Loucy (cell line): ENCODE measurements at regions not wholly inside any gene's neighbourhood (a gene's known extent, or its start where the extent isn't known, plus 50 kb on each side); places are given as distances from the start of the nearest gene placed in this dataset.

Experiments
- H2AFZ ChIP-seq: fragments of 200-600 bp; sonication (generic); 2 replicates; pipeline ENCODE4 v1.6.0; 2016; ENCODE audit warnings: antibody characterized with exemption, mild to moderate bottlenecking, low read length, moderate library complexity
- H3F3A ChIP-seq: fragments of 200-600 bp; 2 replicates; pipeline ENCODE4 v1.6.0; 2016; ENCODE audit warnings: antibody characterized with exemption, low read depth, mild to moderate bottlenecking
- H3K27me3 ChIP-seq: fragments of 200-600 bp; sonication (generic); 2 replicates; pipeline ENCODE4 v1.6.1; 2014; ENCODE audit warnings: low read length, mild to moderate bottlenecking; ENCODE audit not compliant: insufficient read depth, poor library complexity, severe bottlenecking
- H3K36me3 ChIP-seq: fragments of 200-600 bp; sonication (generic); 2 replicates; pipeline ENCODE4 v1.6.1; 2016; ENCODE audit warnings: low read length; ENCODE audit not compliant: insufficient read depth
- H3K4me1 ChIP-seq: fragments of 200-600 bp; sonication (generic); 2 replicates; pipeline ENCODE4 v1.5.1; 2014; ENCODE audit warnings: low read length, mild to moderate bottlenecking; ENCODE audit not compliant: insufficient read depth, poor library complexity, severe bottlenecking
- H3K4me2 ChIP-seq: fragments of 200-600 bp; sonication (generic); 2 replicates; pipeline ENCODE4 v1.6.0; 2014; ENCODE audit warnings: antibody characterized with exemption, low read length, low read depth, mild to moderate bottlenecking; ENCODE audit not compliant: poor library complexity, severe bottlenecking
- H3K4me3 ChIP-seq: fragments of 200-600 bp; sonication (generic); 2 replicates; pipeline ENCODE4 v1.5.1; 2014; ENCODE audit warnings: low read length, mild to moderate bottlenecking, mixed read lengths; ENCODE audit not compliant: poor library complexity, severe bottlenecking
- H3K79me2 ChIP-seq: fragments of 200-600 bp; sonication (generic); 2 replicates; pipeline ENCODE4 v1.6.1; 2014; ENCODE audit warnings: low read length; ENCODE audit not compliant: insufficient read depth
- H3K9ac ChIP-seq: fragments of 200-600 bp; sonication (generic); 2 replicates; pipeline ENCODE4 v1.6.0; 2014; ENCODE audit warnings: mild to moderate bottlenecking, low read depth, low read length, moderate library complexity; ENCODE audit not compliant: poor library complexity, severe bottlenecking
- H3K9me2 ChIP-seq: fragments of 200-600 bp; sonication (generic); replicated peaks from 2 replicates; pipeline ENCODE4 v1.6.1; 2016; ENCODE audit warnings: low read depth, low read length, mixed read lengths
- H3K9me3 ChIP-seq: fragments of 200-600 bp; sonication (generic); 2 replicates; pipeline ENCODE4 v1.6.1; 2014; ENCODE audit warnings: mild to moderate bottlenecking, antibody characterized with exemption, low read length, low read depth; ENCODE audit not compliant: insufficient read depth
- H4K20me1 ChIP-seq: fragments of 200-600 bp; sonication (generic); 2 replicates; pipeline ENCODE4 v1.6.0; 2014; ENCODE audit warnings: antibody characterized with exemption, low read length, mild to moderate bottlenecking; ENCODE audit not compliant: insufficient read depth, poor library complexity, severe bottlenecking
- EZH2phosphoT487 ChIP-seq: fragments of 200-600 bp; IDR thresholded peaks from 2 replicates; pipeline ENCODE4 v1.6.1; 2018; ENCODE audit warnings: antibody characterized with exemption, mild to moderate bottlenecking, moderate library complexity, borderline replicate concordance
- TF ChIP-seq, protein P1 (sequence below): fragments of 200-600 bp; sonication (generic); conservative IDR thresholded peaks from 2 replicates; pipeline ENCODE4 v1.5.1; 2014; ENCODE audit warnings: mild to moderate bottlenecking, antibody characterized with exemption, low read length

DNA sequence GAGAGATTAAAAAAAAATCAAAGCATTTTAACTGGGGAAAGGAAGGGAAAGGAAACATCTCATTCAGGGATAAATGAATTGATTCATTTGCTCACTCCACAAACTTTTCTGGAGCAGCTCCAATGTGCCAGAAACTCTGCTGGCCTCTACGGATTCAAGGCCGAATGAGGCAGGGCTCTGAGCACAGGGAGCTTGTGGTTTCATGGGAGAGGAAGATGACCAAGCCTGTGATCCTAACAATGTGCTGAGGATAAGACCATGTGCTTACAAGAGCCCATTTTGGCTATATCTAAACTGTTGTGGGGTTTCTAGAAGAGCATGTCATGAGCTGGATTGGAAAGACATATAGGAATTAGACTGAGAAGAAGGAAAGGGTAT lies 137.5 kb downstream of the ZNF674 start:
- Histone ChIP-seq H2AFZ (no peak overlapping the region), H3K4me2 (no peak overlapping the region), H3K9ac (no peak overlapping the region), H3K4me3 (no peak overlapping the region), H3K9me3 (no peaks in the 10 kb centered on the region), H4K20me1 (no peaks in the 10 kb centered on the region), H3K9me2 (no peaks in the 10 kb centered on the region), H3K36me3 (no peaks in the 10 kb centered on the region), H3K27me3 (no peaks in the 10 kb centered on the region), H3F3A (no peaks in the 10 kb centered on the region), H3K4me1 (peaks cover 6% of the 10 kb centered on the region), H3K79me2 (no peaks in the 10 kb centered on the region)
- TF ChIP-seq EZH2phosphoT487 = no peak
- TF ChIP-seq, protein P1, sequence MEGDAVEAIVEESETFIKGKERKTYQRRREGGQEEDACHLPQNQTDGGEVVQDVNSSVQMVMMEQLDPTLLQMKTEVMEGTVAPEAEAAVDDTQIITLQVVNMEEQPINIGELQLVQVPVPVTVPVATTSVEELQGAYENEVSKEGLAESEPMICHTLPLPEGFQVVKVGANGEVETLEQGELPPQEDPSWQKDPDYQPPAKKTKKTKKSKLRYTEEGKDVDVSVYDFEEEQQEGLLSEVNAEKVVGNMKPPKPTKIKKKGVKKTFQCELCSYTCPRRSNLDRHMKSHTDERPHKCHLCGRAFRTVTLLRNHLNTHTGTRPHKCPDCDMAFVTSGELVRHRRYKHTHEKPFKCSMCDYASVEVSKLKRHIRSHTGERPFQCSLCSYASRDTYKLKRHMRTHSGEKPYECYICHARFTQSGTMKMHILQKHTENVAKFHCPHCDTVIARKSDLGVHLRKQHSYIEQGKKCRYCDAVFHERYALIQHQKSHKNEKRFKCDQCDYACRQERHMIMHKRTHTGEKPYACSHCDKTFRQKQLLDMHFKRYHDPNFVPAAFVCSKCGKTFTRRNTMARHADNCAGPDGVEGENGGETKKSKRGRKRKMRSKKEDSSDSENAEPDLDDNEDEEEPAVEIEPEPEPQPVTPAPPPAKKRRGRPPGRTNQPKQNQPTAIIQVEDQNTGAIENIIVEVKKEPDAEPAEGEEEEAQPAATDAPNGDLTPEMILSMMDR = no peak

DNA sequence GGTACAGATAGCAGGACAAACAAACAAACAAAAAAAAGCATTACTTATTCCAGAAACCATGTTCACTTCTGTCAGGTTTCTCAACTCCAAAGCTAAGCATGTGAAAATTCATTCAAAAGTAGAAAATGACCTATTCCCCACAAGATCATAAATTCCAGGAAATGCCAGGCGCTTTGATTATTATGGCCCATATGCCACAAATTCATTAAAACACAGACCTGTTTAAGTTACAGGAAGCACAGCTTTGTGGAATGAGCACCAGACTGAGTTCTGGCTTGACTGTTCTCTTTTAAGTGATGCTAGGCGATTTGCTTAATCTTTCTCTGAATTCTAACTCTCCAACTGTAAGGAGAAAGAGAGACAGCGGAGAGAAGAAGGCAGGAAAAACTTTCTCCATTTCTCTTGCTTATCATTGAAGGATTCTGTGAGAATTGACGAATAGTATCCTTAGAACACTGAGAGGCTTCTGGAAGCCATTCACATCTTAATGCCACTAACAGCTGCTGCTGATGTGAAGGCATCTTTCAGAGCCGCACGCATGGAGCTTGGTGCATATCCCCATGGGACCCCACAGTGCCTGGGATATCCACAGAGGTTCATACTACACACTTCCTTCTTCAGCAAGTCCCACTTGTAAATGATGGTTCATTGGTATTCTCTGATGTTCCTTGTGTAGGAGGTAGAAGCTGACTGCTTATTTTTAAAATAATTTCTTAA lies 138.0 kb downstream of the ZNF674 start:
- Histone ChIP-seq H3K79me2 (no peaks in the 10 kb centered on the region), H3K36me3 (no peaks in the 10 kb centered on the region), H3K27me3 (no peaks in the 10 kb centered on the region), H3K4me1 (peaks cover 6% of the 10 kb centered on the region), H3K9ac (no peak overlapping the region), H3F3A (no peaks in the 10 kb centered on the region), H2AFZ (no peak overlapping the region), H3K9me3 (no peaks in the 10 kb centered on the region), H3K4me3 (no peak overlapping the region), H4K20me1 (no peaks in the 10 kb centered on the region), H3K4me2 (no peak overlapping the region), H3K9me2 (no peaks in the 10 kb centered on the region)
- no peak for TF ChIP-seq EZH2phosphoT487
- TF ChIP-seq, protein P1 = no peak

DNA sequence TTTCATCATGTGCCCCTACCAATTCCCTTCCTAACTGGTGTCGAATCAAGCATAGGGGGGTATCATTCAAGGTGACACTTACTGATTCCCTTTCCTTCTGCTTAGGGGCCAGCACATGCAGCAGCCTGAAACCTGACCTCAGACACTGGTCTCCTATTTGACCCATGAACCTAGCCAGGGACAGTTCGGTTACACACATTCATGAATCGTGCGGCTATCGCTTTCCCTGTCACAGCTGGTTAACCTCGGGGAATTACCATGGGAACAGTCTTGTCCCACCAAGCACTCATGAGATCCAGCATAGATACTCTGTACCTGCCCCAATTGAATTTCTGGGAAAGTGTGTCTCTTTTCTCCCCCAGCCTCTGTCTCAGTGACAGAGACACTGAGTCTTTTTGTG lies 140.4 kb downstream of the ZNF674 start:
- H3K27me3 ChIP-seq = no peaks in the 10 kb centered on the region
- no peaks in the 10 kb centered on the region for H3F3A ChIP-seq
- H3K36me3 ChIP-seq = no peaks in the 10 kb centered on the region
- H3K4me1 ChIP-seq = peaks cover 6% of the 10 kb centered on the region
- no peak overlapping the region for H2AFZ ChIP-seq
- TF ChIP-seq EZH2phosphoT487 = no peak
- TF ChIP-seq, protein P1 = no peak
- H3K9me3 ChIP-seq = no peaks in the 10 kb centered on the region
- H3K9me2 ChIP-seq = no peaks in the 10 kb centered on the region
- H4K20me1 ChIP-seq = no peaks in the 10 kb centered on the region
- no peak overlapping the region for H3K9ac ChIP-seq
- no peak overlapping the region for H3K4me3 ChIP-seq
- no peak overlapping the region for H3K4me2 ChIP-seq
- H3K79me2 ChIP-seq = no peaks in the 10 kb centered on the region
